ENCODE measurements at regions not wholly inside any gene's neighbourhood (a gene's known extent, or its start where the extent isn't known, plus 50 kb on each side); places are given as distances from the start of the nearest gene placed in this dataset.

- no peak for DNase-seq
Measured at GRCh38 chr1:79117376-79117775, 110.8 kb upstream of the ADGRL4 start.

DNA sequence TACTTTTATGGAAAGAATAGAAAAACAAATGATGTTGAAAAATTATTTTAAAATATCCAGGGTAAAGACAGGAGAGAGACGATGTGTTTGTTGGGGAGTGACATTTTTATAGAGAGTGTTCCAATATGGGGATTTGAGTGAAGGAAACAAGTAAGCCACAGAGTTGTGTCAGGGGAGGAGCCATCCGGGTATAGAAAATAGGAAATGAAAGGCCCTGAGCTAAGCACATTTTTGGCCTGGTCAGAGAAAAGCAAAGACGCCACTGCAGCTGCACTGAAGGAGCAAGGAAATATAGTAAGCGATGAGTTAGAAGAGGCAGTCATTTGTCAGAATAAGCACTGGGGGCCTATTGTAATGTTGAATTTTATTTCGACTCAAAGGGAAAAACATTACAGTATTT, 107.3 kb upstream of the ADGRL4 start:
- no peak for DNase-seq

DNA sequence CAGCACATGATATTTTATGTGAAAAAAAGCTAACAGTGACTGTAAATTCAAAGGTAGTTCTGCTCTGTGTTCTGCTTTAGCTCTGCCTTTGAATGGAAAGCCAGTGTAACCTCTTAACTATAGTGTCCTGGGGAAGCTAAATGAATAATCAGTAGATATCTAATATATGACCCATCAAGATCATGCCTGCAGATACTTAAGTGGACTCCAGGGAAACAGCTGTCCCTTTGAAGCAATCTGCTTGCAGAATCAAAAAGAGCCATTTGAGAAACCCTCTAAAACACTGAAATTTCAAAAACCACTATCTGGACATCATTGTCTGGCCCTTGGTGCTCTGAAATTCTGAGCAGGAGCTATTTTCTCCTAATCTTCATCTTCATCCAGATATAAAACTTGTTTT, 104.2 kb upstream of the ADGRL4 start:
- no peak for DNase-seq

- DNase-seq: no peak
Measured at GRCh38 chr1:79109445-79109844, 102.9 kb upstream of the ADGRL4 start.

- DNase-seq: no peak
Measured at GRCh38 chr1:79105500-79105899, 99.0 kb upstream of the ADGRL4 start.

- DNase-seq: no peak
Measured at GRCh38 chr1:79104617-79105016, 98.1 kb upstream of the ADGRL4 start.

GRCh38 chr1:79100385-79100784, 93.9 kb upstream of the ADGRL4 start:
- no peak for DNase-seq

GRCh38 chr1:79090985-79091384, 84.5 kb upstream of the ADGRL4 start:
- no peak for DNase-seq

GRCh38 chr1:79089946-79090345, 83.4 kb upstream of the ADGRL4 start:
- no peak for DNase-seq

DNA sequence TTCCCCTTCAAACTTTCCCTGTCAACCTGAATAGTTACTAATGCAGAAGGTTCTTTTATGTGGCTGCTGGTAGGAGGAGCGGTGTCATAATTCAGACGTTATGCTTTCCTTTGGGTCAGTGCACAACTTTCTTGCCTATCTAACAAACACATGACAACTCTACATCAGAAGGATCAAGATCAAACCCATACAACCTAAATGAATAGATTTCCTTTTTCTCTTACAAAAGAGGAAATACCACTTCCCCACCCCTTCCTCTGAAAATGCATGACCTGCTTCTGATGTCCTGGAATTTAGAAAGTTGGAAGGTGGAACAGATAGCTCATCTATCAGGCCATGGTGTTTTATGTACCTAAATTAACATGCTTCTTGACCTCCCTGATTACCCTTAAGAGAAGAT, 75.7 kb upstream of the ADGRL4 start:
- no peak for DNase-seq

DNA sequence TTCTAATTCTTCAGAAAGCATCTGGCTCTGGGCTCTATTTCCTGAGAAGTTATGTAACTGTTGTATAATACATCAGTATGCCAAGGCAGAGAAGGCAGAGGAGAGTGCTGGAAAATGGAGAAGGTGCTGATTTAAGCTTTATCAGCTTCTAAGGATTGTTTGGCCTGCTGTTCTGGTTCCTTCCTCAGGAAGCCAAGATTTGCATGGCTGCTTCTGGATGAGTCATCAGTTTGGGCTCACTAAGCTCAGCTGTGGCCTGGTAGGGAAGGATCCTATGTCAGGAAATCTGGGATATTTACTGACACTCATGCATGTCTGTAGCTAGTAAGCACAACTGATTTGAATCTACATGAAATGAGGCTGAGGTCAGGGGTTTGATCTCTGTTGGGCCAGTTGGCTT, 73.2 kb upstream of the ADGRL4 start:
- DNase-seq: no peak

DNA sequence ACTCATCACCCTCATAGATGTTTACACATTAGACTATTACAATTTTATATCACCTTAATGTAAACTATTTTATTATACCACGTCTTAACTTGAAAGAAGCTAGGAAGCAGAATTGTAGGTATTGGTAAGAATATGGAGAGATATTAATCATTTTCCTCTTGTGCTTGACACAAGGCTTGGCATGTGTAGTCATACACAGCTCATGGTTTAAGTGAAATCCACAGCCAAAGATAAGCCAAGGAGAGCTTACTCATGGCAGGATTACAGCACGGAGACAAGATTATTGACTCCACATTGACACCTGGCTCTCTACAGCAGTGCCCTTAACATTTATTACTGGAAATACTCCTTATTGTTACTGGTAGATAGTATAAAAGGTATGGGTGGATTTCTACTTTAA, 68.4 kb upstream of the ADGRL4 start:
- no peak for DNase-seq

- DNase-seq: no peak
Measured at GRCh38 chr1:79069828-79070227, 63.3 kb upstream of the ADGRL4 start.

DNA sequence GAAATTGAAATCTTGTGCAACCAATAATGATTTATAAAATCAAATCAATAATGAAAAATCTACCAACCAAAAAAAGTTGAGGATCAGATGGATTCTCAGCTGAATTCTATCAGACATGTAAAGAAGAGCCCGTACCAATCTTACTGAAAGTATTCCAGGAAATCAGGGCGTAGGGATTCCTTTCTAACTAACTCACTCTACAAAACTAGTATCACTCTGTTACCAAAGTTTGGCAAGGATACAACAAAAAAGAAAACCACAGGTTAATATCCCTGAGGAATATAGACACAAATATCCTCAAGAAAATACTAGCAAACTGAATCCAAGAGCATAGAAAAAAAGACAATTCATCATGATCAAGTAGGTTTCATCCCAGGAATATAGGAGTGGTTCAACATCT, 52.8 kb upstream of the ADGRL4 start:
- DNase-seq: no peak
